ENCODE measurements at regions not wholly inside any gene's neighbourhood (a gene's known extent, or its start where the extent isn't known, plus 50 kb on each side); places are given as distances from the start of the nearest gene placed in this dataset.

- DNase-seq (ENCODE audit: low read depth in 2 of 2): no peak
Measured at GRCh38 chr6:91569071-91569470, 982.2 kb upstream of the MAP3K7 start.

- no peak for DNase-seq (ENCODE audit: low read depth in 2 of 2)
Measured at GRCh38 chr6:91566467-91566866, 979.6 kb upstream of the MAP3K7 start.

- DNase-seq (ENCODE audit: low read depth in 2 of 2): no peak
Measured at GRCh38 chr6:91565207-91565606, 978.3 kb upstream of the MAP3K7 start.

- no peak for DNase-seq (ENCODE audit: low read depth in 2 of 2)
Measured at GRCh38 chr6:91562955-91563354, 976.1 kb upstream of the MAP3K7 start.

GRCh38 chr6:91560409-91560808 is 973.5 kb upstream of the MAP3K7 start:
- no peak for DNase-seq (ENCODE audit: low read depth in 2 of 2)

- DNase-seq (ENCODE audit: low read depth in 2 of 2): no peak
Measured at GRCh38 chr6:91540902-91541301, 954.0 kb upstream of the MAP3K7 start.

GRCh38 chr6:91539456-91539855 is 952.6 kb upstream of the MAP3K7 start:
- DNase-seq (ENCODE audit: low read depth in 2 of 2): no peak

- DNase-seq (ENCODE audit: low read depth in 2 of 2): no peak
Measured at GRCh38 chr6:91538622-91539021, 951.8 kb upstream of the MAP3K7 start.

- DNase-seq (ENCODE audit: low read depth in 2 of 2): peak in 1 of 2 donors; percentile 1
Measured at GRCh38 chr6:91534614-91535013, 947.7 kb upstream of the MAP3K7 start.

- DNase-seq (ENCODE audit: low read depth in 2 of 2): no peak
Measured at GRCh38 chr6:91523511-91523910, 936.6 kb upstream of the MAP3K7 start.

- no peak for DNase-seq (ENCODE audit: low read depth in 2 of 2)
Measured at GRCh38 chr6:91521999-91522398, 935.1 kb upstream of the MAP3K7 start.

- no peak for DNase-seq (ENCODE audit: low read depth in 2 of 2)
Measured at GRCh38 chr6:91509711-91510110, 922.8 kb upstream of the MAP3K7 start.

GRCh38 chr6:91509039-91509438 is 922.2 kb upstream of the MAP3K7 start:
- no peak for DNase-seq (ENCODE audit: low read depth in 2 of 2)

- no peak for DNase-seq (ENCODE audit: low read depth in 2 of 2)
Measured at GRCh38 chr6:91506509-91506908, 919.6 kb upstream of the MAP3K7 start.

- DNase-seq (ENCODE audit: low read depth in 2 of 2): no peak
Measured at GRCh38 chr6:91505199-91505598, 918.3 kb upstream of the MAP3K7 start.

GRCh38 chr6:91501930-91502329 is 915.1 kb upstream of the MAP3K7 start:
- no peak for DNase-seq (ENCODE audit: low read depth in 2 of 2)

GRCh38 chr6:91500689-91501303 is 913.9 kb upstream of the MAP3K7 start:
- DNase-seq (ENCODE audit: low read depth in 2 of 2): no peak

- no peak for DNase-seq (ENCODE audit: low read depth in 2 of 2)
Measured at GRCh38 chr6:91498576-91498975, 911.7 kb upstream of the MAP3K7 start.

GRCh38 chr6:91497770-91498169 is 910.9 kb upstream of the MAP3K7 start:
- DNase-seq (ENCODE audit: low read depth in 2 of 2): no peak

GRCh38 chr6:91490671-91491301 is 903.9 kb upstream of the MAP3K7 start:
- DNase-seq (ENCODE audit: low read depth in 2 of 2): peak in 1 of 2 donors; percentile 4

GRCh38 chr6:91487696-91488392 is 901.0 kb upstream of the MAP3K7 start:
- no peak for DNase-seq (ENCODE audit: low read depth in 2 of 2)

GRCh38 chr6:91486200-91486599 is 899.3 kb upstream of the MAP3K7 start:
- no peak for DNase-seq (ENCODE audit: low read depth in 2 of 2)

GRCh38 chr6:91485047-91485446 is 898.2 kb upstream of the MAP3K7 start:
- peak in 1 of 2 donors; percentile 63 for DNase-seq (ENCODE audit: low read depth in 2 of 2)
